Right lobe of liver (tissue), 6 donors: ENCODE measurements at regions not wholly inside any gene's neighbourhood (a gene's known extent, or its start where the extent isn't known, plus 50 kb on each side); places are given as distances from the start of the nearest gene placed in this dataset.

Experiments
- ATAC-seq, 4 donors: fragments of 200-7000 bp; cut with Tn5 transposase; one replicate each; pipeline ENCODE4 v1.9.1; 2020; ENCODE audit warnings: mild to moderate bottlenecking in 4 of 4, moderate library complexity in 4 of 4
- DNase-seq, 3 donors: peaks; one replicate each; pipeline ENCODE4 v3.0.0-alpha.2; 2020
- H3K27ac ChIP-seq, 3 donors: fragments of 200-600 bp; one replicate each; pipeline ENCODE4 v1.8.0; 2022
- H3K27me3 ChIP-seq, 2 donors: fragments of 200-600 bp; one replicate each; pipeline ENCODE4 v1.8.0; 2022
- H3K36me3 ChIP-seq, 4 donors: fragments of 200-600 bp; sonication (generic) in 1 of 4; one replicate each; pipeline versions ENCODE4 v1.5.1 to v1.8.0; 2017 to 2022; ENCODE audit warnings: control low read depth in 1 of 4
- H3K4me1 ChIP-seq, 4 donors: fragments of 200-600 bp; sonication (generic) in 1 of 4; one replicate each; pipeline versions ENCODE4 v1.5.1 to v1.8.0; 2017 to 2022; ENCODE audit warnings: control low read depth in 1 of 4
- H3K4me3 ChIP-seq, 3 donors: fragments of 200-600 bp; one replicate each; pipeline ENCODE4 v1.8.0; 2022
- H3K9me3 ChIP-seq, 4 donors: fragments of 200-600 bp; sonication (generic) in 1 of 4; one replicate each; pipeline versions ENCODE4 v1.5.1 to v1.8.0; 2017 to 2022; ENCODE audit warnings: control low read depth in 1 of 4
- CTCF ChIP-seq, 4 donors: fragments of 200-600 bp in 3 of 4; fragments of 450-650 bp in 1 of 4; IDR thresholded peaks; one replicate each; pipeline versions ENCODE4 v1.5.1 to v1.8.0; 2016 to 2022; ENCODE audit warnings: antibody characterized with exemption in 4 of 4, mild to moderate bottlenecking in 2 of 4
- POLR2A ChIP-seq: fragments of 450-650 bp; IDR thresholded peaks from one replicate; pipeline ENCODE4 v1.6.1; 2017; ENCODE audit warnings: antibody characterized with exemption, mild to moderate bottlenecking
- WGBS: methylation state at CpG from one replicate; pipeline ENCODE4 v1.1.6; 2018; ENCODE audit warnings: low coverage, low lambda C conversion rate; ENCODE audit not compliant: insufficient coverage; ENCODE audit errors: missing lambda C conversion rate; 5-methylcytosine and 5-hydroxymethylcytosine counted together
- intact Hi-C, 2 donors: fragments of 100-400 bp; cut with DNase I; formaldehyde crosslinking; loops; one replicate each; pipeline versions ENCODE4 v1.11.2 to v1.14.1; 2022
- donor health status: DM: no; HTN: yes; CAD: no.
- donor health status: DM: no; HTN: no; CAD: no.
- donor health status: DM: no; HTN: no; CAD: no.
- donor health status: DM: no; HTN: yes; CAD: no.
- donor health status: DM: no; HTN: yes; CAD: no.

- 37% methylated on average over 2 of the region's 2 CpGs for WGBS
- no peak for DNase-seq
Measured at GRCh38 chr16:49094471-49094870, 187.2 kb downstream of the CBLN1 start.

GRCh38 chr16:49093939-49094338, 187.7 kb downstream of the CBLN1 start:
- H3K9me3 ChIP-seq, result no peaks in the 10 kb centered on the region
- DNase-seq, result no peak
- no peak for TF ChIP-seq CTCF (IDR thresholded peaks at IDR 0.05)
- H3K4me1 ChIP-seq, result no peaks in the 10 kb centered on the region
- 22% methylated on average over 2 of the region's 2 CpGs for WGBS
- no peak overlapping the region for H3K27ac ChIP-seq
- intact Hi-C loops, result no loop called here
- ATAC-seq, result no peak
- H3K36me3 ChIP-seq, result no peaks in the 10 kb centered on the region
- H3K4me3 ChIP-seq, result no peak overlapping the region
- no peaks in the 10 kb centered on the region for H3K27me3 ChIP-seq

More at GRCh38 chr16:49094471-49094870, 187.2 kb downstream of the CBLN1 start:
- H3K36me3 ChIP-seq, result no peaks in the 10 kb centered on the region
- no peak for TF ChIP-seq POLR2A
- TF ChIP-seq CTCF (IDR thresholded peaks at IDR 0.05), result no peak
- no peak for ATAC-seq
- H3K4me1 ChIP-seq, result no peaks in the 10 kb centered on the region
- no peak overlapping the region for H3K4me3 ChIP-seq
- H3K27ac ChIP-seq, result no peak overlapping the region
- intact Hi-C loops, result no loop called here
- H3K9me3 ChIP-seq, result no peaks in the 10 kb centered on the region
- no peaks in the 10 kb centered on the region for H3K27me3 ChIP-seq

- no peak for ATAC-seq
- intact Hi-C loops, result no loop called here
- no peak overlapping the region for H3K4me3 ChIP-seq
- H3K36me3 ChIP-seq, result no peaks in the 10 kb centered on the region
- H3K4me1 ChIP-seq, result no peaks in the 10 kb centered on the region
- H3K9me3 ChIP-seq, result no peaks in the 10 kb centered on the region
- 34% methylated on average over 2 of the region's 2 CpGs for WGBS
- H3K27ac ChIP-seq, result no peak overlapping the region
- no peak for TF ChIP-seq CTCF (IDR thresholded peaks at IDR 0.05)
- no peak for TF ChIP-seq POLR2A
- H3K27me3 ChIP-seq, result no peaks in the 10 kb centered on the region
- DNase-seq, result no peak
Measured at GRCh38 chr16:49092704-49093103, 188.9 kb downstream of the CBLN1 start.

- intact Hi-C loops, result no loop called here
- Histone ChIP-seq H3K36me3 (no peaks in the 10 kb centered on the region), H3K27me3 (no peaks in the 10 kb centered on the region), H3K4me1 (no peaks in the 10 kb centered on the region), H3K9me3 (peaks cover 0 to 3% (median 0%) of the 10 kb centered on the region in 4 donors), H3K27ac (no peak overlapping the region), H3K4me3 (no peak overlapping the region)
- WGBS, result 70% methylated on average over 2 of the region's 2 CpGs
- TF ChIP-seq POLR2A, result no peak
- TF ChIP-seq CTCF (IDR thresholded peaks at IDR 0.05), result no peak
- DNase-seq (no peak), ATAC-seq (no peak)
Measured at GRCh38 chr16:49089533-49089932, 192.1 kb downstream of the CBLN1 start.

- 60% methylated on average over 2 of the region's 4 CpGs for WGBS
- no peak overlapping the region for H3K27ac ChIP-seq
- H3K27me3 ChIP-seq, result no peaks in the 10 kb centered on the region
- no peak overlapping the region for H3K4me3 ChIP-seq
- no peaks in the 10 kb centered on the region for H3K36me3 ChIP-seq
- no peaks in the 10 kb centered on the region for H3K4me1 ChIP-seq
- TF ChIP-seq CTCF (IDR thresholded peaks at IDR 0.05), result no peak
- no peak for TF ChIP-seq POLR2A
- intact Hi-C loops, result no loop called here
- ATAC-seq (no peak), DNase-seq (no peak)
- H3K9me3 ChIP-seq, result peaks cover 0 to 3% (median 0%) of the 10 kb centered on the region in 4 donors
Measured at GRCh38 chr16:49089039-49089438, 192.6 kb downstream of the CBLN1 start.
